GM13976 (cell line): ENCODE measurements at regions not wholly inside any gene's neighbourhood (a gene's known extent, or its start where the extent isn't known, plus 50 kb on each side); places are given as distances from the start of the nearest gene placed in this dataset.

Source experiments
- DNase-seq: peaks from one replicate; pipeline ENCODE4 v3.0.0; 2012; ENCODE audit warnings: low spot score
- CTCF ChIP-seq: IDR thresholded peaks from 2 replicates; pipeline ENCODE4 v1.5.1; 2012; ENCODE audit warnings: borderline replicate concordance, mild to moderate bottlenecking; ENCODE audit not compliant: insufficient read depth; ENCODE audit errors: extremely low read depth, missing control alignments, control extremely low read depth
- in situ Hi-C: fragments of 300-500 bp; cut with MboI; formaldehyde crosslinking; loops from one replicate; pipeline ENCODE4 v1.12.0; 2022; ENCODE audit warnings: low sequenced_read_pairs, mixed read lengths, inconsistent platforms; ENCODE audit not compliant: unreplicated experiment

GRCh38 chr12:77377622-77378021, 312.3 kb upstream of the E2F7 start:
- no peak for TF ChIP-seq CTCF
- in situ Hi-C loops = no loop called here
- DNase-seq = no peak

GRCh38 chr12:77377116-77377515, 311.7 kb upstream of the E2F7 start:
- in situ Hi-C loops = no loop called here
- no peak for DNase-seq
- TF ChIP-seq CTCF = no peak

GRCh38 chr12:77374673-77375072, 309.3 kb upstream of the E2F7 start:
- no peak for DNase-seq
- TF ChIP-seq CTCF = no peak
- in situ Hi-C loops = no loop called here

- in situ Hi-C loops = no loop called here
- no peak for TF ChIP-seq CTCF
- DNase-seq = no peak
Observed at GRCh38 chr12:77372494-77372893, 307.1 kb upstream of the E2F7 start.

- no peak for TF ChIP-seq CTCF
- DNase-seq = no peak
- in situ Hi-C loops = no loop called here
Observed at GRCh38 chr12:77372026-77372425, 306.7 kb upstream of the E2F7 start.

- TF ChIP-seq CTCF = no peak
- DNase-seq = no peak
- in situ Hi-C loops = no loop called here
Observed at GRCh38 chr12:77368379-77368778, 303.0 kb upstream of the E2F7 start.

GRCh38 chr12:77366616-77367015, 301.2 kb upstream of the E2F7 start:
- DNase-seq = no peak
- in situ Hi-C loops = no loop called here
- no peak for TF ChIP-seq CTCF
